OCI-LY3 (cell line): ENCODE measurements at regions not wholly inside any gene's neighbourhood (a gene's known extent, or its start where the extent isn't known, plus 50 kb on each side); places are given as distances from the start of the nearest gene placed in this dataset.

Source experiments
- H2AFZ ChIP-seq: fragments of 200-600, 300-600 bp; shearing (Covaris generic); 2 replicates; pipeline ENCODE4 v1.6.0; 2014; ENCODE audit warnings: antibody characterized with exemption, low read depth, low read length
- H3K27ac ChIP-seq: fragments of 200-600, 300-600 bp; sonication (generic); 2 replicates; pipeline ENCODE4 v1.5.1; 2014; ENCODE audit warnings: mild to moderate bottlenecking, low read length, moderate library complexity, mixed read lengths
- H3K27me3 ChIP-seq: fragments of 200-600, 300-600 bp; sonication (generic); 2 replicates; pipeline ENCODE4 v1.6.1; 2014; ENCODE audit warnings: low read depth, low read length, mixed read lengths
- H3K36me3 ChIP-seq: fragments of 200-600, 300-600 bp; sonication (generic); replicated peaks from 2 replicates; pipeline ENCODE3; 2014; ENCODE audit warnings: low read depth, low read length, mixed read lengths
- H3K4me1 ChIP-seq: fragments of 300-600, 200-600 bp; sonication (generic); 2 replicates; pipeline ENCODE4 v1.6.1; 2014; ENCODE audit warnings: low read length, mixed read lengths
- H3K4me2 ChIP-seq: fragments of 200-600, 300-600 bp; sonication (generic); 2 replicates; pipeline ENCODE4 v1.6.1; 2014; ENCODE audit warnings: low read length, mixed read lengths
- H3K4me3 ChIP-seq: fragments of 300-600, 200-600 bp; sonication (generic); 2 replicates; pipeline ENCODE4 v1.5.1; 2014; ENCODE audit warnings: antibody characterized with exemption, mild to moderate bottlenecking, low read length, moderate library complexity
- H3K79me2 ChIP-seq: fragments of 300-600, 200-600 bp; shearing (Covaris generic); 2 replicates; pipeline ENCODE4 v1.6.1; 2014; ENCODE audit warnings: mild to moderate bottlenecking, low read length, mixed read lengths
- H3K9ac ChIP-seq: fragments of 300-600, 200-600 bp; shearing (Covaris generic); 2 replicates; pipeline ENCODE4 v1.6.0; 2014; ENCODE audit warnings: mild to moderate bottlenecking, low read length, moderate library complexity
- H3K9me3 ChIP-seq: fragments of 200-600, 300-600 bp; shearing (Covaris generic); 2 replicates; pipeline ENCODE4 v1.6.1; 2014; ENCODE audit warnings: low read length, mixed read lengths; ENCODE audit not compliant: insufficient read depth
- H4K20me1 ChIP-seq: fragments of 200-600, 300-600 bp; sonication (generic); 2 replicates; pipeline ENCODE4 v1.6.1; 2016; ENCODE audit warnings: low read length, mixed read lengths; ENCODE audit not compliant: insufficient read depth
- CTCF ChIP-seq: fragments of 200-600, 300-600 bp; sonication (generic); IDR thresholded peaks from 2 replicates; pipeline ENCODE4 v1.5.1; 2014; ENCODE audit warnings: antibody characterized with exemption, low read length, low read depth
- EZH2phosphoT487 ChIP-seq: fragments of 200-600 bp; shearing (Covaris generic); IDR thresholded peaks from 2 replicates; pipeline ENCODE4 v1.6.1; 2018; ENCODE audit warnings: antibody characterized with exemption, mixed run types, low read depth

GRCh38 chr7:32428546-32428945, 61.6 kb downstream of the LSM5 start:
- Histone ChIP-seq H2AFZ (no peak overlapping the region), H3K4me2 (no peak overlapping the region), H3K4me3 (no peak overlapping the region), H4K20me1 (no peaks in the 10 kb centered on the region), H3K27ac (no peak overlapping the region), H3K9ac (no peak overlapping the region), H3K4me1 (no peaks in the 10 kb centered on the region), H3K9me3 (no peaks in the 10 kb centered on the region), H3K36me3 (no peaks in the 10 kb centered on the region), H3K27me3 (no peaks in the 10 kb centered on the region), H3K79me2 (no peaks in the 10 kb centered on the region)
- no peak for TF ChIP-seq CTCF

GRCh38 chr7:32427769-32428291, 62.4 kb downstream of the LSM5 start:
- H3K9ac ChIP-seq = no peak overlapping the region
- no peaks in the 10 kb centered on the region for H3K79me2 ChIP-seq
- no peaks in the 10 kb centered on the region for H3K4me1 ChIP-seq
- H3K9me3 ChIP-seq = no peaks in the 10 kb centered on the region
- TF ChIP-seq EZH2phosphoT487 = no peak
- no peak for TF ChIP-seq CTCF
- H2AFZ ChIP-seq = no peak overlapping the region
- no peak overlapping the region for H3K4me3 ChIP-seq
- no peak overlapping the region for H3K27ac ChIP-seq
- H4K20me1 ChIP-seq = no peaks in the 10 kb centered on the region
- no peak overlapping the region for H3K4me2 ChIP-seq
- H3K36me3 ChIP-seq = no peaks in the 10 kb centered on the region
- no peaks in the 10 kb centered on the region for H3K27me3 ChIP-seq

- H3K4me2 ChIP-seq = no peak overlapping the region
- no peak for TF ChIP-seq CTCF
- no peak for TF ChIP-seq EZH2phosphoT487
- no peaks in the 10 kb centered on the region for H3K4me1 ChIP-seq
- H3K27me3 ChIP-seq = no peaks in the 10 kb centered on the region
- H4K20me1 ChIP-seq = no peaks in the 10 kb centered on the region
- H3K79me2 ChIP-seq = no peaks in the 10 kb centered on the region
- H2AFZ ChIP-seq = no peak overlapping the region
- no peaks in the 10 kb centered on the region for H3K9me3 ChIP-seq
- no peak overlapping the region for H3K27ac ChIP-seq
- H3K9ac ChIP-seq = no peak overlapping the region
- H3K4me3 ChIP-seq = no peak overlapping the region
- no peaks in the 10 kb centered on the region for H3K36me3 ChIP-seq
Measured at GRCh38 chr7:32416846-32417245, 73.3 kb downstream of the LSM5 start.

GRCh38 chr7:32415936-32416335, 74.2 kb downstream of the LSM5 start:
- Histone ChIP-seq H3K36me3 (no peaks in the 10 kb centered on the region), H3K4me1 (no peaks in the 10 kb centered on the region), H2AFZ (no peak overlapping the region), H3K27me3 (no peaks in the 10 kb centered on the region), H3K9ac (no peak overlapping the region), H4K20me1 (no peaks in the 10 kb centered on the region), H3K27ac (no peak overlapping the region), H3K4me3 (no peak overlapping the region), H3K9me3 (no peaks in the 10 kb centered on the region), H3K79me2 (no peaks in the 10 kb centered on the region), H3K4me2 (no peak overlapping the region)
- TF ChIP-seq CTCF (no peak), EZH2phosphoT487 (no peak)
